H1 (cell line): ENCODE measurements at regions not wholly inside any gene's neighbourhood (a gene's known extent, or its start where the extent isn't known, plus 50 kb on each side); places are given as distances from the start of the nearest gene placed in this dataset.

Source experiments
- CTCF ChIA-PET: fragments of 300-600 bp; sonication (Branson Sonifier 250); formaldehyde crosslinking; loops from one replicate; lab custom pipeline; 2021; ENCODE audit not compliant: partially characterized antibody; lab: Charles Lee
- POLR2A ChIA-PET: fragments of 300-600 bp; sonication (Branson Sonifier 250); formaldehyde crosslinking; loops from one replicate; lab custom pipeline; 2021; ENCODE audit warnings: inconsistent platforms; ENCODE audit not compliant: partially characterized antibody; lab: Charles Lee
- DNase-seq, 2 experiments: peaks; one replicate each; pipeline versions ENCODE4 v3.0.0 to v3.0.0-alpha.2; 2010 to 2022; ENCODE audit warnings: low spot score in 2 of 2, low read depth in 1 of 2, mixed read lengths in 1 of 2
- FAIRE-seq: peaks from 2 replicates; lab custom pipeline; 2011; peaks lifted over from hg19 to GRCh38; lab: Jason Lieb, UNC
- H2AFZ ChIP-seq: 2 replicates; pipeline ENCODE4 v1.8.1; 2012; ENCODE audit warnings: low read length, inconsistent platforms
- H2AK5ac ChIP-seq: 2 replicates; pipeline ENCODE4 v1.6.1; 2013; ENCODE audit warnings: low read depth, low read length
- H2BK120ac ChIP-seq: replicated peaks from 2 replicates; pipeline ENCODE3; 2013; ENCODE audit warnings: low read depth, low read length, inconsistent platforms
- H2BK12ac ChIP-seq: 2 replicates; pipeline ENCODE4 v1.6.1; 2013; ENCODE audit warnings: low read depth, low read length
- H2BK15ac ChIP-seq: 2 replicates; pipeline ENCODE4 v1.6.1; 2013; ENCODE audit warnings: low read length
- H2BK20ac ChIP-seq: 2 replicates; pipeline ENCODE4 v1.6.1; 2013; ENCODE audit warnings: low read length
- H2BK5ac ChIP-seq: 2 replicates; pipeline ENCODE4 v1.6.1; 2013; ENCODE audit warnings: low read depth, low read length
- H3K14ac ChIP-seq: 2 replicates; pipeline ENCODE4 v1.6.1; 2013; ENCODE audit warnings: inconsistent platforms; ENCODE audit not compliant: insufficient read length
- H3K18ac ChIP-seq: 2 replicates; pipeline ENCODE4 v1.6.1; 2013; ENCODE audit warnings: low read length; ENCODE audit errors: extremely low read depth
- H3K23ac ChIP-seq: 2 replicates; pipeline ENCODE4 v1.6.1; 2013; ENCODE audit warnings: inconsistent platforms; ENCODE audit not compliant: insufficient read length
- H3K23me2 ChIP-seq: 2 replicates; pipeline ENCODE4 v1.6.1; 2013; ENCODE audit warnings: low read depth, low read length
- H3K27ac ChIP-seq: 2 replicates; pipeline ENCODE4 v1.6.1; 2011; ENCODE audit warnings: low read depth, low read length, inconsistent platforms
- H3K27me3 ChIP-seq, 4 experiments: replicated peaks in 1 of 4; 1 replicate in 1 of 4; 2 replicates in 3 of 4; pipeline versions ENCODE4 v1.6.1 to v1.8.1; 2011 to 2013; ENCODE audit warnings: low read length in 3 of 4, mild to moderate bottlenecking in 3 of 4, inconsistent platforms in 2 of 4, mixed read lengths in 2 of 4, moderate library complexity in 1 of 4; ENCODE audit not compliant: control insufficient read depth in 3 of 4, insufficient read depth in 3 of 4; ENCODE audit errors: extremely low read depth in 1 of 4
- H3K36me3 ChIP-seq, 4 experiments: 2 replicates each; pipeline versions ENCODE4 v1.6.1 to v1.8.1; 2011 to 2013; ENCODE audit warnings: mild to moderate bottlenecking in 4 of 4, low read length in 3 of 4, moderate library complexity in 2 of 4, control low read depth in 1 of 4, inconsistent platforms in 1 of 4; ENCODE audit not compliant: insufficient read depth in 4 of 4, control insufficient read depth in 2 of 4
- H3K4ac ChIP-seq: replicated peaks from 2 replicates; pipeline ENCODE3; 2013; ENCODE audit warnings: low read length, low read depth, mixed read lengths, inconsistent platforms; ENCODE audit not compliant: insufficient read length
- H3K4me1 ChIP-seq, 4 experiments: replicated peaks in 1 of 4; 1 replicate in 1 of 4; 2 replicates in 3 of 4; pipeline versions ENCODE4 v1.6.1 to v1.8.1; 2011 to 2013; ENCODE audit warnings: low read length in 3 of 4, inconsistent platforms in 2 of 4, mixed read lengths in 1 of 4; ENCODE audit not compliant: insufficient read depth in 4 of 4, control insufficient read depth in 3 of 4
- H3K4me2 ChIP-seq, 2 experiments: 2 replicates each; pipeline versions ENCODE4 v1.6.1 to v1.8.1; 2011 to 2013; ENCODE audit warnings: low read depth in 2 of 2, low read length in 2 of 2, control low read depth in 1 of 2, inconsistent platforms in 1 of 2, mild to moderate bottlenecking in 1 of 2; ENCODE audit not compliant: insufficient read depth in 1 of 2
- H3K4me3 ChIP-seq, 4 experiments: fragments of 200-600, 300-600 bp in 1 of 4; sonication (generic), shearing (Covaris generic), sonication (Bioruptor Twin) in 1 of 4; 2 replicates each; pipeline versions ENCODE4 v1.5.1 to v1.8.1; 2011 to 2016; ENCODE audit warnings: low read length in 4 of 4, low read depth in 3 of 4, control low read depth in 2 of 4, inconsistent platforms in 2 of 4, mild to moderate bottlenecking in 2 of 4, mixed read lengths in 1 of 4, moderate library complexity in 1 of 4; ENCODE audit not compliant: insufficient read depth in 2 of 4; ENCODE audit errors: extremely low read depth in 1 of 4
- H3K56ac ChIP-seq: replicated peaks from 2 replicates; pipeline ENCODE3; 2013; ENCODE audit warnings: low read depth, mild to moderate bottlenecking, mixed read lengths, low read length, inconsistent platforms; ENCODE audit not compliant: insufficient read length
- H3K79me1 ChIP-seq: 2 replicates; pipeline ENCODE4 v1.6.1; 2013; ENCODE audit warnings: low read depth, low read length, control low read depth
- H3K79me2 ChIP-seq, 2 experiments: 2 replicates each; pipeline versions ENCODE4 v1.6.1 to v1.8.1; 2012 to 2013; ENCODE audit warnings: low read length in 2 of 2, mild to moderate bottlenecking in 2 of 2, inconsistent platforms in 1 of 2; ENCODE audit not compliant: insufficient read depth in 2 of 2, control insufficient read depth in 1 of 2
- H3K9ac ChIP-seq, 4 experiments: replicated peaks in 1 of 4; 1 replicate in 1 of 4; 2 replicates in 3 of 4; pipeline versions ENCODE4 v1.6.1 to v1.8.1; 2011 to 2013; ENCODE audit warnings: low read depth in 3 of 4, low read length in 3 of 4, control low read depth in 2 of 4, mild to moderate bottlenecking in 2 of 4, moderate library complexity in 2 of 4, inconsistent platforms in 1 of 4; ENCODE audit errors: extremely low read depth in 1 of 4
- H3K9me3 ChIP-seq, 2 experiments: 2 replicates each; pipeline versions ENCODE4 v1.6.1 to v1.8.1; 2012 to 2013; ENCODE audit warnings: mild to moderate bottlenecking in 2 of 2, moderate library complexity in 2 of 2, control low read depth in 1 of 2, inconsistent platforms in 1 of 2, low read depth in 1 of 2, low read length in 1 of 2, mixed read lengths in 1 of 2; ENCODE audit not compliant: insufficient read depth in 2 of 2
- H4K20me1 ChIP-seq, 2 experiments: replicated peaks in 1 of 2; 2 replicates each; pipeline versions ENCODE3 to v1.8.1; 2011 to 2013; ENCODE audit warnings: inconsistent platforms in 2 of 2, low read length in 2 of 2, mild to moderate bottlenecking in 1 of 2; ENCODE audit not compliant: insufficient read depth in 2 of 2, control insufficient read depth in 1 of 2
- H4K5ac ChIP-seq: 2 replicates; pipeline ENCODE4 v1.6.1; 2013; ENCODE audit warnings: low read length, low read depth, mixed read lengths, inconsistent platforms; ENCODE audit not compliant: insufficient read length
- H4K8ac ChIP-seq: 2 replicates; pipeline ENCODE4 v1.8.0; 2013; ENCODE audit warnings: mild to moderate bottlenecking, moderate library complexity, low read length, inconsistent platforms; ENCODE audit not compliant: insufficient read depth; ENCODE audit errors: extremely low read depth
- H4K91ac ChIP-seq: replicated peaks from 2 replicates; pipeline ENCODE3; 2013; ENCODE audit warnings: low read length, mixed read lengths, inconsistent platforms; ENCODE audit not compliant: insufficient read length
- CHD2 ChIP-seq: IDR thresholded peaks from 2 replicates; pipeline ENCODE4 v1.6.1; 2012; ENCODE audit warnings: low read length, improper control_type of control experiment
- CTCF ChIP-seq, 3 experiments: IDR thresholded peaks; 1 replicate in 2 of 3; 2 replicates in 1 of 3; pipeline versions ENCODE4 v1.5.1 to v1.6.1; 2011; ENCODE audit warnings: low read length in 3 of 3, mild to moderate bottlenecking in 3 of 3, inconsistent platforms in 2 of 3, low read depth in 1 of 3, moderate library complexity in 1 of 3; ENCODE audit not compliant: insufficient read depth in 1 of 3; ENCODE audit errors: control extremely low read depth in 1 of 3
- EGR1 ChIP-seq: IDR thresholded peaks from 2 replicates; pipeline ENCODE4 v1.6.1; 2011; ENCODE audit warnings: low read depth, low read length, borderline replicate concordance
- EZH2 ChIP-seq: fragments of 200-600 bp; sonication (generic); IDR thresholded peaks from 2 replicates; pipeline ENCODE4 v1.7.1; 2012; ENCODE audit warnings: low read depth, mild to moderate bottlenecking, moderate library complexity, low read length, inconsistent platforms; ENCODE audit not compliant: severe bottlenecking
- GTF2F1 ChIP-seq: IDR thresholded peaks from 2 replicates; pipeline ENCODE4 v1.6.1; 2012; ENCODE audit warnings: low read depth, low read length, improper control_type of control experiment, borderline replicate concordance
- HDAC2 ChIP-seq, 2 experiments: fragments of 300-600 bp in 1 of 2; sonication (generic) in 1 of 2; IDR thresholded peaks; 2 replicates each; pipeline ENCODE4 v1.6.1; 2011 to 2012; ENCODE audit warnings: low read depth in 2 of 2, low read length in 2 of 2, mild to moderate bottlenecking in 2 of 2, moderate library complexity in 2 of 2, borderline replicate concordance in 1 of 2, inconsistent platforms in 1 of 2
- KDM4A ChIP-seq: IDR thresholded peaks from one replicate; pipeline ENCODE4 v1.7.1; 2012; ENCODE audit warnings: low read depth, mild to moderate bottlenecking, moderate library complexity, low read length, inconsistent platforms; ENCODE audit not compliant: severe bottlenecking
- POU5F1 ChIP-seq: IDR thresholded peaks from 2 replicates; pipeline ENCODE4 v1.6.1; 2011; ENCODE audit warnings: low read depth, mild to moderate bottlenecking, low read length, moderate library complexity
- TAF7 ChIP-seq: optimal IDR thresholded peaks from 2 replicates; pipeline ENCODE3; 2011; ENCODE audit warnings: low read depth, mild to moderate bottlenecking, inconsistent platforms, low read length, moderate library complexity, borderline replicate concordance
- TCF12 ChIP-seq: IDR thresholded peaks from 2 replicates; pipeline ENCODE4 v1.6.1; 2011; ENCODE audit warnings: low read depth, mild to moderate bottlenecking, low read length
- YY1 ChIP-seq: IDR thresholded peaks from 2 replicates; pipeline ENCODE4 v1.6.1; 2011; ENCODE audit warnings: low read depth, mild to moderate bottlenecking, low read length
- WGBS, 2 experiments: shearing (Covaris generic) in 1 of 2; methylation state at CpG; one replicate each; pipeline versions ENCODE4 v1.1.6 to v1.1.7; 2013 to 2015; ENCODE audit warnings: low lambda C conversion rate in 2 of 2, mixed read lengths in 2 of 2, inconsistent platforms in 1 of 2, low coverage in 1 of 2, missing lambda C conversion rate in 1 of 2; ENCODE audit not compliant: insufficient replicate concordance in 2 of 2, insufficient coverage in 1 of 2, insufficient read length in 1 of 2; ENCODE audit errors: extremely low coverage in 1 of 2, missing lambda C conversion rate in 1 of 2; 5-methylcytosine and 5-hydroxymethylcytosine counted together

DNA sequence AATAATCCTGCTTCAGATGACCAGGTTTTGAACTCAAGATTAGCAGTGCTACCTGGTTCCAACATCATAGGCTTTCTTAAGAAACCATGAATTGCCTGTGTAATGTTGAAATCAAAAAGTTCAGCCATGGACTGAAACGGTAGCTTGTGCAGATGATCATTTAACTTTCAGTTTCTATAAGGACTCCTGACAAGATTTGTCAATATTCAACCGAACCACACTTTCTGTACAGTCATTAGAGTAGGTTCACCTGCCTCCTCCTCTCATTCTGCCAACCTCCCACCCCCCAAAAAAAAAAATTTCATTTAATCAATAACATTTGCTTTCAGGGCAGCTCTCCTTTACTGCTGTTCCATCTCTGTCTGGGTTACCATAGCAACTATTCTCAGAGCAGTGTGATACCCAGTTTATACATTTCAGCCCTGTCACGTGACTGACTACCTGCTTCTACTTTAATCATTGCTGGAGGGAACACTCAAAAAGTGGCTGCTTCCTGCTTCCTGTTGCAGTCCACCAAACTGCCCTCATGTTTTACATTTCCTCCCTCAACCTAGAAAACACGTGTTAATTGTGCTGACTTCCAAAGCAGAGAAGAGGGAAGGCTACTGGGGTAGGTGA lies 275.5 kb downstream of the SS18 start:
- Histone ChIP-seq H3K9me3 (no peaks in the 10 kb centered on the region), H2BK120ac (no peak overlapping the region), H3K14ac (no peak overlapping the region), H3K4me2 (no peak overlapping the region), H3K79me1 (no peaks in the 10 kb centered on the region), H2AK5ac (no peak overlapping the region), H3K56ac (no peak overlapping the region), H3K9ac (no peak overlapping the region), H3K23ac (no peak overlapping the region), H2AFZ (peak overlapping the region; percentile 46; the same call in 1 of the 2 replicates), H4K91ac (no peak overlapping the region), H3K27me3 (no peaks in the 10 kb centered on the region; a peak in 1 of 7 replicates), H3K4ac (no peak overlapping the region), H4K5ac (no peak overlapping the region), H3K18ac (no peak overlapping the region), H3K27ac (no peak overlapping the region), H2BK20ac (no peak overlapping the region), H3K4me1 (no peaks in the 10 kb centered on the region), H2BK12ac (no peak overlapping the region), H4K20me1 (no peaks in the 10 kb centered on the region), H3K4me3 (no peak overlapping the region), H3K36me3 (no peaks in the 10 kb centered on the region), H4K8ac (no peak overlapping the region), H3K79me2 (no peaks in the 10 kb centered on the region), H2BK15ac (no peak overlapping the region), H2BK5ac (no peak overlapping the region), H3K23me2 (no peaks in the 10 kb centered on the region)
- 95% methylated on average over 4 of the region's 4 CpGs; no CpG with 5 or more reads in 1 of the 2 experiments for WGBS, 2 experiments
- DNase-seq (no peak), FAIRE-seq (no peak)
- CTCF ChIA-PET: interaction anchor here (0.9 to 1.1 kb wide), 3 partner anchors 15 to 81 kb away, joined by 3 read pairs; no protein-coding TSS in a partner anchor
- POLR2A ChIA-PET: no interaction called here
- TF ChIP-seq TAF7: no peak
- no peak for TF ChIP-seq EGR1
- no peak for TF ChIP-seq EZH2
- no peak for TF ChIP-seq POU5F1
- no peak for TF ChIP-seq KDM4A
- TF ChIP-seq TCF12: no peak
- no peak for TF ChIP-seq GTF2F1
- no peak for TF ChIP-seq HDAC2 (IDR thresholded peaks at IDR 0.05; ENCODE audit: borderline replicate concordance in 1 of 2, low read depth in 2 of 2, low read length in 2 of 2)
- no peak for TF ChIP-seq CHD2
- no peak for TF ChIP-seq CTCF (IDR thresholded peaks at IDR 0.05; ENCODE audit: control extremely low read depth in 1 of 3, insufficient read depth in 1 of 3, low read depth in 1 of 3, low read length in 3 of 3)
- TF ChIP-seq YY1: no peak
